ENCODE measurements at regions not wholly inside any gene's neighbourhood (a gene's known extent, or its start where the extent isn't known, plus 50 kb on each side); places are given as distances from the start of the nearest gene placed in this dataset.
"Not testable (repeated sequence)": the region's sequence is repeated elsewhere in the genome, so short reads cannot be mapped to it uniquely, and the experiment has no call there.

- H3K27me3 ChIP-seq (ENCODE audit: control insufficient read depth, insufficient read depth, low read length); H3K36me3 ChIP-seq (replicated peaks; ENCODE audit: control insufficient read depth, insufficient read depth, low read length); H3K4me3 ChIP-seq (ENCODE audit: insufficient read depth, low read depth, low read length); DNase-seq: not testable (repeated sequence)
These were observed 171.2 kb downstream of the RBMX2 start for GRCh38 chrX:130573030-130573429.

Data from H7 (cell line).